ENCODE measurements at regions not wholly inside any gene's neighbourhood (a gene's known extent, or its start where the extent isn't known, plus 50 kb on each side); places are given as distances from the start of the nearest gene placed in this dataset.
"Not testable (repeated sequence)": the region's sequence is repeated elsewhere in the genome, so short reads cannot be mapped to it uniquely, and the experiment has no call there.

DNA sequence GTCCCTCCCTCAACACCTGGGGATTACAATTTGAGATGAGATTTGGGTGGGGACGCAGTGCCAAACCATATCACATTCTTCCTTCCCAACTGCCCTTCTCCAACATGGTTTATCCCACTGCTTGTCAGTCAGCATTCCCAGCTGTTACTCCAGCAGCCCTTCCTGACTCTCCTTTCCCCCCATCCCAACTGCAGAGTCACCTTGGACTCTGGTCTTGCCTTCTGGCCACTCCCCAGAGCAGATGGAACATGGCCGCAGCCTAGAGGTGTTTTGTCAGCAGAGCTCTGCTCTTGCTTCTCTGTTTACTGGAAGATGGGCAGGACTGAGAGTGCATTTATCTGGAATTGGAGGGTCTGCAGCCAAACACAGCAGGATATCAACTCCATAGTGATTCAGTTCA is 51.2 kb upstream of the MEX3C start:
- no peak for DNase-seq (ENCODE audit: low spot score)

DNA sequence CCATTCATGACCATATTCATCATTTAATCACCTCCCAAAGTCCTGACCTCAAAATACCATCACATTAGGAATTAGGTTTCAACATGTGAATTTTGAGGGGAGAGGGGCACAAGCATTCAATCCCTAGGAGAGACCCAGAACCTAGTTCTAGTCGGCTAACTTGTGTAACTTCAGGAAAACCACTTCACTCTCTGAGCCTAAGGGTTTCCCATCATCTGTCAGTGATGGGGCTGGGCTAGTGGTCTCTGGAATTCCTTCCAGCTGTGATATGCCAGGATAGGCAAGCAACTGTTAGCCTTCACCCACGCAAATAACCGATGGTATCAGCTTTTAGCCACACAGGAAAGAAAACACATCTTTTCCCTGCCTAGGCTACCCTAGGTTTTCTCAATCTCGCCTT is 52.5 kb upstream of the MEX3C start:
- DNase-seq (ENCODE audit: low spot score): no peak

DNA sequence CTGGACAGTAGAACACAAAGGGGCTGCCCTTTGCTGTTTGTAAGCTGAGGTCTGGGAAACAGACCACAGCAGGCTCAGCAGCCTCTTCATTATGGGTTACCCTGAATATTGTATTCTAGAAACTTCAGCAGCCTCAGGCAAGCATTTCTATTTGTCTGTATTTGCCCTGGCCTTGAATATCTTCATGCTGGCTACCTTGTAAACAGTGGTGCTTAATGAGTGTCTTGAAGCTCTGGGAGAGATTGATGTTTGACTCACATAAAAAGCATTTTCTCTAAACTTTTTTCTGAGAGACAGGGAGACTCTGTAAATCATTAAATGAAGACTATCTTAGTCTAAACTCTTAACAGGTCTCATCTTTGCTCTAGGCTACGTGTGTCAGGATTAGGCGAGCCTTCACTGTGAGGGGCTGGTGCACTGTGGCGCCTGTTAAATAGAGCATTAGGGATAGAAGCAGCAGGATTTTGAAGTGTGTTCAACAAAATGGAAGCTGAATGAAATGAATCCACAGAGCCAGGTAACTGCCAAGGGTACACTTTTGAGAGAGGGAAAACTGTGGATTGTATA is 53.1 kb upstream of the MEX3C start:
- DNase-seq (ENCODE audit: low spot score): no peak

DNA sequence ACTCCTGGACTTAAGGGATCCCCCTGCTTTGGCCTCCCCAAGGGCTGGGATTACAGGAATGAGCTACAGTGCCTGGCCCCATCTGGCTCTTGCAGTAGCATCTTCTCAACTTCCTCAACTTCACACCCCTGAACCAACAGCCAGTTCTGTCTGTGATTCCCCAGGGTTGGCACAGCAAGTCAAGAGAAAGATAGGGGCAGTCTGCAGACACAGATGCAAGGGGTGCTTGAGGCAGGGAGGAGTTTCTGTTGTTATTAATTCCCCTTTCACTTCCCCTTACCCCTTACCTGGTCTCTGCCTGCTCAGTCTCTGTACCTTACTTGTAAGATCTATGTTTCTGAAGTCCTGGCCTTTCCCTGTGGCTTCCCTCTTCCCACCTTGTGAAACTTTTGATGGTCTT is 54.1 kb upstream of the MEX3C start:
- no peak for DNase-seq (ENCODE audit: low spot score)

DNA sequence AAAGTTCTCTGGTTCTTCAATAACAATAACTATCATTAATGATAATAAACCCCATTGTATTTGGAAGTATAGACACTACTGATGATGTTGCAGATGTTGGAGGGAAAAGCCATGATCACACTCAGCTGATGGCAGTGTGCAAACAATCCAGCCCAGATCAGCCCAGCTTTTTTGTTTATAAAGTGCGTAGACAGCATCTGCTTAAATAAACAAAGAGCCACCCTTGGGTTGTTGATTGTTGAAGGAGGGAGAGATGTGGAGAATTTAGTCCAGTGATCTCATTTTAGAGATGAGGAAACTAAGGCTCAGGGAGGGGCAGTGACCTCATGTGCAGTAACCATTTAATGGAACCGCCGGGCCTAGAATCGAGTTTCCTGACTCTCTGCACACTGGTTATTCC is 56.0 kb upstream of the MEX3C start:
- DNase-seq (ENCODE audit: low spot score): no peak

DNA sequence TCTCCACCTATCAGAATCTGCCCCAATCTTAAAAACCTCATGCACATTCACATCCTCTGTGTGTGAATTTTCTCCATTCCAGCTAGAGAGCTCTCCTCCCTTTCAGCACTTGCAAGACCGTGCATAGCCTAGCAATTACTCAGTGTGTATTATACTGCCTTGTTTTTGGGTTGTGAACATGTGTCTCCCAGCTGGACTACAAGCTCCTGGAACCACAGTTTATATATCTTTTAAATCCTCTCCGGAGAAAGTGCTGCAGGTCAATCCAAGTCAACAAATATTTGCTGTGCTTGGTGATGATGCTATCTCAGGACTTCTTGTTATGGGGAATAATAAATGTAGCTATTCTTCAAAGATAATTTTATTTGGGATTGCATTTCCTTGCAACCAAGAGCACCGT is 58.2 kb upstream of the MEX3C start:
- DNase-seq (ENCODE audit: low spot score): peak; percentile 66

DNA sequence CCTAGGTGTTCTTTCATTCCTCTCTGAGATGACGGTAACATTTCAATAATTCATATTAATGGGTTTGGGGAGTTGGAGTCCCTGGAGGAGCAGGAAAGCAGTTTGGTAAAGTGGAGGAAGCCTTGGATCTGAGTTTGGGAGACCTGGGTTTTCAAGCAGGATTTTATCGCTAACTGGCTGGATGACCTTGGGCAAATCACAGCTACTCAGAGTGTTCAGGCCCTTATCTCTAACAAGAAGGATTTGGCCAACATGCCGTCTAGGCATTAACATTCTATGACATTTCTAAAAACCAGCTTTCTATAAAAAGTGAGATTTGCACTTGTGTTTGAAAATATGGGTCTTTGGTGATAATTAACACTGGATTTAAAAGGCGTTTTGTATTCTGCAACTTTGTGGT is 59.7 kb upstream of the MEX3C start:
- DNase-seq (ENCODE audit: low spot score): no peak

DNA sequence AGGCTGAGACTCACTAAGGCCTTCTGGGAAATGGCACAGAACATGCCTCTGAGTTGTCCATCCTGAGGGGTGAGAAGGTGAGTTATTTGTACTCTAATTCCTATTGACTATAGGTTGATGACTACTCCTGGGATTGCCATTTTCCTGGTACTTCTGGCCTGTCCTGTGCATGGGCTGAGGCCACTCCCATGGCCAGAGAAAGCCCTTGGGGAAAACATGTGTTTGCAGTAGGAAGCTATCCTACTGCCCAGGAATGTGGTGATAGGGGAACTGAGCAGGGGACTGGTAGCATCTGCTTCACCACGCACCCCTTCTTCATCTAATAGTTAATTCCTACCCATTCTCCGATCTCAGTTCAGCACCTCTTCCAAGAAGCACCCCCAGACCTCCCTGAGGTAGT is 62.6 kb upstream of the MEX3C start:
- no peak for DNase-seq (ENCODE audit: low spot score)

DNA sequence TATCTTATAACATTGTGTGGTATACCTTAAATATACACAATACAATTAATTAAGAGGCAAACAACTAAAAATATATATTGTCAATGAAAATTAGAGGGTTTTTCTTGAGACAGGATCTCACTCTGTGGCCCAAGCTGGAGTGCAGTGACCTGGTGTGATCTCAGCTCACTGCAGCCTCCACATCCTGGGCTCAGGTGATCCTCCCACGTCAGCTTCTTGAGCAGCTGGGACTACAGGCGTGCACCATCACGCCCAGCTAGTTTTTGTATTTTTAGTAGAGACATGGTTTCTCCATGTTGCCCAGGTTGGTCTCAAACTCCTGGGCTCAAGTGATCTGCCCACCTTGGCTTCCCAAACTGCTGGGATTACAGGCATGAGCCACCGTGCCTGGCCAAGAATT is 68.6 kb upstream of the MEX3C start:
- DNase-seq (ENCODE audit: low spot score): not testable (repeated sequence)

DNA sequence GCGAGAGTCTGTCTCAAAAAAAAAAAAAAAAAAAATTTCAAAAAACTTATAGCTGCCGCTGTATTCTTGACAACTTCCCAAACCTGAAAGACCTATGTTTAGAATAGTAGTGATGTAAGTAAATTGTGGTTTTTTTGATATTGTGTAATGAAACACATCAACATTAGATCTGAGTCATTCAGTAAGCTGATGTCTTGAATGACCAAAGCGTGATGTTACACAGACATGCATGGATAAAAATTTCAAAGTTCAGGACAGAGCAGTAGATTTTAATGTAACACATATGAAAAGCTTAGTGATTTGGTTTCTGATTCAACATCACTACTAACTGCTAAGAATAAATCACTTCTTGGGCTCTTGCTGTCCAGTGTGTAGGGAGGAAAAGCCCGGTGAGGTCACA is 69.3 kb upstream of the MEX3C start:
- peak; percentile 76 for DNase-seq (ENCODE audit: low spot score)

DNA sequence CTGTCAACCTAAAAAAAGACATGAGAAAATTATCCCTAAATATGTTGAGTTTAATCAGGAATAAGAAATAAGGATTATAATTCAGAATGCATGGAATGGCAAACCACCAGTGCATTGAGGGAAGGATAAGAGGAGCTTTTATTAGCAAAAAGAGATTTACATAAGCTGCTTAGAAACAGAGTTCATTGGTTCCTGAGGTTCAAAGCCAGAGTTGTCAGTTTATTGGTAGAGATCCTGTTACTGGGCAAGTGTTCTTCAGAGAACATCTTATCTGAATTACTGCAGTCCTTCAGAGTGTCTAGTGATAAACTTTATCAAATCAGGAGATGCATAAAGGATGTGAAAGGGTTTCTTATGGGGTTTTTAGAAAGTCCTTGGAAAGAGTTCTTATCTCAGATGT is 76.0 kb upstream of the MEX3C start:
- DNase-seq (ENCODE audit: low spot score): peak; percentile 90

DNA sequence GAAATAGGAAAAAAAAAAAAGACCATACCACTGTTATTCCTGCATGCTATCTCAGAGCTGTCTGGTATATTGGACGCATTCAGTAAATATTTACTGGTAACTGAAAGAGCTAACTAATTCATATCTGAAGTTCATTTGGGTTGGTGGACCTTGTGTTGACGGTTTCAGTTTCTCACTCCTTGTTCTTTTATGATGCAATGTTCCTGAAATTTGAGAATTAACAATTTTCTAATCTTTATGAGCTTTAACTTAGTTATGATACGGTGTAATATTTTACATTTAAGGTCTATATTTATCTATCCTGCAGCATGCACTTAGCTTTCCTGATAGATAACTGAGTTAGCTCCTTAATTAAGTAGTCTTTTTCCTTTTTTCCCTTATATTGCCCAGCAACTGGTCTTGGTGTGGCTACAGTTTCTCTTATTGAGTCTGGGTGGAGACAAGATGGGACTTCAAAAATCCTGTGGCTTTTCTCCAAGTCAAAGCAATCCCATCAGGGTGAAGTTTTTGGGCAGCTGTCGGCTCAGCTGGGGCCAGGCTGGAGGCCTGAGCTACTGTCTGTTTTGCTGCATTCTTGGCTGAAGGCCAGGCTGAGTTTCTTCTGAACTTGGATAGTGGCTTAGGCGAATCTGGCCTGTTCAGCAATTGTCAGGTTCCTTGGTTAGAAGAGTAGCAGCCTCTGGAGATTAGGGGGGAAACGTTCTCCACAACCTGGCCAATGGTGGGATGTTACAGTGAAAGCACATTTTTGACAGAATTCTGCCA is 78.4 kb upstream of the MEX3C start:
- peak; percentile 90 for DNase-seq (ENCODE audit: low spot score)

DNA sequence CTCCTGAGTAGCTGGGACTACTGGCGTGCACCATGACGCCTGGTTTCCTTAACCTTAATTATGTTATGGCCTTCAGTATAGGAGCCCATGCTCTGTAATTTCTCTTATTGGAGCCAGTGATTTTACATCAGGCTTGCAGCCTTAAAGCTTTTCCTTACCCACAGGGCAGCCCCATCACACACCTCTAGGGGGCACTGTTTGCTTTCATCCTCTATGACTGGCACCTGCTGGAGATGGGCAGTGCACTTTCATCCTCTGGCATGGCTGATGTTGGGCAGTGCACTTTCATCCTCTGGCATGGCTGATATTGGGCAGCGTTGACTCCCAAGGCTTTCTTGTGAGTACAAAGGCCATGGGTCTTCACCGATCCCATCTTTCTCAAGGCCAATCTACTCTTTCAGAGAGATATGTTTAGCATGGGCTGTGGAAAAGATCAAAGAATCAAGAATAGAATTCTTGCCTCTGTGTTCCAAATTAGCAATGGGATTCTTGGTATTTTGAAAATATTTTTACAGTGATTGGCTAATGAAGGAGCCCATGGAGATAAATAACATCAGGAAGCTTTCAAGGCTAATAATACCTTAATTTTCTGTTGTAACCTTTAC is 80.7 kb upstream of the MEX3C start:
- no peak for DNase-seq (ENCODE audit: low spot score)

DNA sequence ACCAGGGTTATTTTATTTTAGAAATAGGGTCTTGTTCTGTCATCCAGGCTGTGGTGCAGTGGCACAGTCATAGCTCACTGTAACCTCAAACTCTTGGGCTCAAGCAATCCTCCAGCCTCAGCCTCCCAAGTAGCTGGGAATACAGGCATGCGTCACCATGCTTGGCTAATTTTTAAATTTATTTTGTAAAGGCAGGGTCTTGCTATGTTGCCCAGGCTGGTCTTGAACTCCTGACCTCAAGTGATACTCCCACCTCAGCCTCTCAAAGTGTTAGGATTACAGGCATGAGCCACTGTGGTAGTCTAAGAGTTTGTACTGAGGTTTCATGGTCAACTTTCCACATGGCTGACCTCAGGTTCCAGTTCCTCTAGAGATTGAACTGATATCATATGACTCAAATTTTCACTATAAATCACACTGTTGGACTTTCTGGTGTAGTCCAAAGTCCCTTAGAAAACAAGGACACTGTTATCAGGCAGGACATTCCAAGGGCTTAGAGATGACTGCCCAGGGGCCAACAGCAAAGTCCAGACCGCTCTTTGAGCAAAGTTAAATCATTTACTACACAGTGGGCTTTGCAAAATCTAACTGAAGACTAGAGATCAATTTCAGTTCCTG is 82.0 kb upstream of the MEX3C start:
- DNase-seq (ENCODE audit: low spot score): no peak

DNA sequence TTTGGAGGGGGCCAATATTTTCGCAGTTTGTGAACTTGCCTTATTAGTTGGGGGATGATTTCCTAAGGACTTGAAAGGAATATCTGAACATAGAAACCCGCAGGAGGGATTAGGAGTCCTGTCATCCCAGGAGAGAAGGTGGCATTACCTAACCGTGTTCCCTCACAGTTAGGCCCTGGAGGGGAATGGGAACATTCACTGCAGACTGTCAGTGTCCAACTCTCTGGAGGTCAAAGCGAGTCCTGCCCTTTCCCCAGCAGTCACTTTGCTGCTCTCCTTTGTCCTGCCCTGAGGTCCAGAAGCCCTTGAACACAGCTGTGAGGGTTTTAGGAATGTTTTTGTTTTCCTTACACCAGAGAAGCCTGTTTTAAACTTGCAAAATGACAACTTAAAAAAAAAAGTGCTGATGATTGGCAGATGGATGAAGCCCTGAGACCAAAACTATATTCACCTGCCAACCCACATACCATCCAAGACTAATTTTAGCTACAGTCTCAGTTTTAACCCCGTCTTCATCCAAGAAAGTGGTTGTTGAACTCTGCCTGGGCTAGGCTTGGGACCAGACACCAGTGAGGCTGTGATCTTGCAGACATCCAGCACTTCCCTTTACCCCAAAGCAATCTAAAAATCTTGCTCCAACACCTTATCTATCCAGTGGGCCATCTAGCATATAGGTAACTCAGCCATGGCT is 90.5 kb upstream of the MEX3C start:
- DNase-seq (ENCODE audit: low spot score): no peak

DNA sequence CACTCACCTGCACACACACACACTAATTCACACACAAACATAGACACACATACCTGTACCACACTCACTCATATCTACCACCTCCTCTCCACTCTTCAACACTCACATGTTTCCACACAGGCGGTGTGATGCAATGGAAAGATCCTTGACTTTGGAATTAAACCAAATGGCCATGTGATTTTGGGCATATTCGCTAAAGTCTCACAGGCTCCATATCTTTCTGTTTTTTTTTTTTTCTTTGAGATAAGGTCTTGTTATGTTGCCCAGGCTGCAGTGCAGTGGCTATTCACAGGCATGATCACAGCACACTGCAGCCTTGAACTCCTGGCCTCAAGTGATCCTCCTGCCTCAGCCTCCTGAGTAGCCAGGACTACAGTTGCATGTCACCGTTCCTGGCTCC is 91.1 kb upstream of the MEX3C start:
- no peak for DNase-seq (ENCODE audit: low spot score)

DNA sequence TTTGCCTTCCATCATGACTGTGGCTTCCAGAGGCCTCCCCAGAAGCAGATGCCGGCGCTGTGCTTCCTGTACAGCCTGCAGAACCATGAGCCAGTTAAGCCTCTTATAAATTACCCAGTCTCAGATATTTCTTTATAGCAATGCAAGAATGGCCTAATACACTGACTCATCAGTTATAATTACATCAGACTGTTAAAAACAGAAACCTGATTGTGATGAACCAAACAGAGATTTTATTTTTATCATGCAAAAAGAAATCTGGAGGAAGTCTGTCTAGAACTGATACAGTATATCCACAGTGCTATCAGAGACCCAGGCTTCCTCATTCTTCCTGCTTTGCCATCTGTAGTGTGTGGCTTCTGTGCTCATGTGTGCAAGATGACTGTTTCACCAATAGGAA is 93.4 kb upstream of the MEX3C start:
- DNase-seq (ENCODE audit: low spot score): no peak

DNA sequence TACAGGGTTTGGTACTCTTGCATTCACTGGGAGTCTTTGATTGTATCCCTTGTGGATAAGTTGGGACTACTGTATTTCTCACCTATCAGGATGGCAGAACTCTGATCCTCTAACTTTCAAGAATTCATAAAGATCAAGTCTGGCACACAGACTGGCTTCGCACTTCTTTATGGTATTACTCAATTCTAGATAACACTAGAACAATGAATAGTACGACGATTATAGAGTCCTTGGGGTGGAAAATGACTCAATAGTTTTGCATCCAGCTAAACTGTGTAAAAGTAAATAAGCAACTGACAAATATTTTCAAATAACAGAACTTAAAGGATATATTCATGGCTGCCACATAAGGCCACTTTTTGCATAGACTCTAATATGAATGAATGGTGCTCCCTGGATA is 103.4 kb upstream of the MEX3C start:
- DNase-seq (ENCODE audit: low spot score): no peak

DNA sequence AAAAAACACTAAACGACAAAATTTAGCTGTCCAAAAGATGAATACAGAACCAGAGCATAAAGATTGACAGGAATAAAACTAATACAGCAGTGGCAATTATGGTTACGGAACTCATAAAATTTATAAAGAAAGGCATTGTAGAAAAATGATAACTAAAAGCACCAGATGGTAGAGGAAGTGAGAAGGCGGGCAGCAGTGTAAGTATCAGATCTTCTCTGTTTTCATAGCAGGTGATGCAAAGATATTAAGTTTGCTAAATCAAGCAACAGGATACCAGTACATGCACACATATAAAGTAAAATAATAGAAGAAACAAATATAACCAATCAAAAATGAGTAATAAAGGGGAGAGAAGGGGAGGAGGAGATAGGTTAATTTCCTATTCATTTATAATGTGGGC is 103.9 kb upstream of the MEX3C start:
- DNase-seq (ENCODE audit: low spot score): no peak

DNA sequence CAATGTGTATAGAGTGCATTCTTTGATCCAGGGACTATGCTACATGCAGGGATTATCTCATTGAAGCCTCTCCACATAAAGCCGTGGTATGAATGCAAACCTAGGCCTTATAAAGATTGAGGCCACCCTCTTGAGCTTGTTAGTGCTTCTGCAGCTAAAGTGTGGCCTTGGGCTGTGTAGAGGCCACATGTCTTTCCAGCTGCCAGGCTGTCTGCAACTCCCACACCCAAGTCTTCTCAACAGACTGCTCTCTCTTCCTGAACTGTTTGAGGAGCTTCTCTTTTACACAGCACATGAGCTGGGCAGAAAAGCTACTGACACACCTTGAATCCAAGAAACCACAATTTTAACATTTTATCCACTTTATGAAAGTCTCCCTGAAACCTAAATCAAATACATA is 119.2 kb upstream of the MEX3C start:
- no peak for DNase-seq (ENCODE audit: low spot score)

DNA sequence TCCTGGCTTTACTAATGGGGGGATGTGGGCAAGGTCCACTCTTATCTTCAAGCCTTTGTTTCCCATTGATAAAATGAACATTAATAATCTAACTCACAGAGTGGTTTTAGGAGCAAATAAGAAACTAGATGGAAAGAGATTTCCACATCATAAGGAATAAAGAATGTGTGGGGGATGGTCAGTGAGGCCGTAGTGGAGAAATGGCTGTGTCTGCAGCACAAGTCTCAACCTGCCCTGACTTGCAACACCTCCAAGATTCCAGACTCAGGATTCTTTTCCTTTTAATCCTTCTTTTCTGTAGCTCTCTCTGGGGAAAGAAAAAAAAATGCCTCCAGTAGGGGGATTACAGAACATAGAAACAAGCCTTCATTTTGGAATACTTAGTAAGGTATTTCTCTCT is 124.2 kb upstream of the MEX3C start:
- DNase-seq (ENCODE audit: low spot score): peak; percentile 25

DNA sequence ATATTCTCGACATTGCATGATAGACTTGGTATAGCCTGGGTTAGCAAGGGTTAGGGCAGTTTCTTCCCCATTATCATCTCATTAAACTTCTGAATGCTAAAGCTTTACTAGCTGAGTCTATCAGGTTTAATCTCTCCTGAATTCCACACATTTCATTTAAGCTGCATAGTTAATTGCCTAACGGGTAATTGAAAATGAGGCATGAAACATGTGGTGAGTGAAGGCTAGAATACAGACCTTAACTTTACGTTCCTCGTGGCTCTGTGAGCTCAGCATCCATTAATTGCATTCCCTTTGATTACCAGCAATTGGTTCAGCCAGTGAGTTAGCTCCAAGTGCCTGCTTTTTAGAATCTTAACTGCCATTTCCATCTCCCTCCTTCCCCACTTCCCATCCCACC is 126.5 kb upstream of the MEX3C start:
- no peak for DNase-seq (ENCODE audit: low spot score)

All from umbilical cord (tissue), 1 donor.